ENCODE measurements at regions not wholly inside any gene's neighbourhood (a gene's known extent, or its start where the extent isn't known, plus 50 kb on each side); places are given as distances from the start of the nearest gene placed in this dataset.
"Not testable (repeated sequence)": the region's sequence is repeated elsewhere in the genome, so short reads cannot be mapped to it uniquely, and the experiment has no call there.

DNA sequence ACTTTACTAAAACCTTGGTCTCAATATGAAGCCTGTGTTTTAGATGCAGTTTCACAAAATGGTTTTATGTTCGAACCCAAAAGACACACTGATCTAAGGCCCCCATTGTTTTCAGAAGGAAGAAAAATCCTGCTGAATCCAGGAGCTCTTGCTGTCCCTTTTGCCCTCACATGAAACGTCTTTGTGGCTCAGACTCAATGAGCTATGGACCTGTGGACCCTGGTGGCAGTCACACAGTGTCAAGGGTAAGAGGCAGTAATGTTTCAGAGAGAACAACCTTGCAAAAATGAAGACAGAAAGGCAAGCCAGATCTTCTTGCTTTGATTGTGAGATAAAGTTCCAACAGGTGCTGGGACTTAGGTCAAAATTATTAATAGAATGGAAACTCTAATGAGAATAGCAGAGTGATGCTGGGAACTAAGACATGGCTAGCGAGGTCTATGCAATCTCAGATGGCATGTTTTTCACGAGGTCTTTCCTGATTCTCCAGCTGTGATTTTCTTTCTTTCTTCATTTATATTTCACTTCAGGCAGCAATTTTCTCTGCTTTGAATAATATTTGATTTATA lies 164.9 kb upstream of the SLC38A2 start:
- peaks cover 18% of the 10 kb centered on the region for H3K4me1 ChIP-seq (ENCODE audit: control insufficient read depth, extremely low read depth, insufficient read depth, low read length)

DNA sequence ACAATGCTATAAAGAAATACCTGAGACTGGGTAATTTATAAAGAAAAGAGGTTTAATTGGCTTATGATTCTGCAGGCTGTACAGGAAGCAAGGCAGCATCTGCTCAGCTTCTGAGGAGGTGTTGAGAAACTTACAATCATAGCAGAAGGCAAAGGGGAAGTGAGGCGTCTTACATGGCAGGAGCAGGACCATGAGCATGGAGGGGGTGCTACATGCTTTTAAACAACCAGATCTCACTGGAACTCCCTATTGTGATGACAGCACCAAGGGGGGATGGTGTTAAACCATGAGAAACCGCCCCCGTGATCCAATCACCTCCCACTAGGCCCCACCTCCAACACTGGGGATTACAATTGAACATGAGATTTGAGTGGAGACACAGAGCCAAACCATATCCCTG lies 163.7 kb upstream of the SLC38A2 start:
- H3K9me1 ChIP-seq (replicated peaks; ENCODE audit: control insufficient read depth, extremely low read depth, insufficient read depth, low read length); H3K9ac ChIP-seq (replicated peaks; ENCODE audit: extremely low read depth, insufficient read depth, low read length); H3K36me3 ChIP-seq (ENCODE audit: control insufficient read depth in 2 of 2, extremely low read depth in 1 of 2, insufficient read depth in 2 of 2, low read length in 2 of 2); H3K27ac ChIP-seq (ENCODE audit: insufficient read depth, low read depth, low read length); POLR2A ChIA-PET; H2AFZ ChIP-seq (ENCODE audit: low read depth, low read length); DNase-seq (ENCODE audit: low read depth, low spot score); H3K4me2 ChIP-seq (ENCODE audit: insufficient read depth, low read length); BruUV-seq (replicated peaks); H3K27me3 ChIP-seq (ENCODE audit: control insufficient read depth in 2 of 2, insufficient read depth in 2 of 2, low read length in 2 of 2); intact Hi-C loops (cut with micrococcal nuclease); H3K4me3 ChIP-seq (replicated peaks in 1 of 3; ENCODE audit: insufficient read depth in 1 of 3, low read depth in 1 of 3, low read length in 3 of 3); CTCF ChIA-PET; FAIRE-seq; H4K20me1 ChIP-seq (replicated peaks; ENCODE audit: control insufficient read depth, extremely low read depth, insufficient read depth, low read length); H3K9me3 ChIP-seq (replicated peaks; ENCODE audit: control insufficient read depth, insufficient read depth, low read length); H3K79me2 ChIP-seq (ENCODE audit: control insufficient read depth, insufficient read depth, low read length); dilution Hi-C loops (cut with MboI; ENCODE audit: extremely low pct_ligation_motif_present, low sequenced_read_pairs): not testable (repeated sequence)
- peaks cover 18% of the 10 kb centered on the region for H3K4me1 ChIP-seq (ENCODE audit: control insufficient read depth, extremely low read depth, insufficient read depth, low read length)

More for the DNA sequence above, 164.9 kb upstream of the SLC38A2 start:
- Histone ChIP-seq H2AFZ (ENCODE audit: low read depth, low read length) (no peak overlapping the region), H3K79me2 (ENCODE audit: control insufficient read depth, insufficient read depth, low read length) (no peaks in the 10 kb centered on the region), H3K9ac (replicated peaks; ENCODE audit: extremely low read depth, insufficient read depth, low read length) (no peak overlapping the region), H3K27me3 (ENCODE audit: control insufficient read depth in 2 of 2, insufficient read depth in 2 of 2, low read length in 2 of 2) (no peaks in the 10 kb centered on the region), H3K4me2 (ENCODE audit: insufficient read depth, low read length) (no peak overlapping the region), H3K27ac (ENCODE audit: insufficient read depth, low read depth, low read length) (no peak overlapping the region), H3K36me3 (ENCODE audit: control insufficient read depth in 2 of 2, extremely low read depth in 1 of 2, insufficient read depth in 2 of 2, low read length in 2 of 2) (no peaks in the 10 kb centered on the region), H3K9me1 (replicated peaks; ENCODE audit: control insufficient read depth, extremely low read depth, insufficient read depth, low read length) (no peaks in the 10 kb centered on the region), H4K20me1 (replicated peaks; ENCODE audit: control insufficient read depth, extremely low read depth, insufficient read depth, low read length) (no peaks in the 10 kb centered on the region), H3K4me3 (replicated peaks in 1 of 3; ENCODE audit: insufficient read depth in 1 of 3, low read depth in 1 of 3, low read length in 3 of 3) (no peak overlapping the region), H3K9me3 (replicated peaks; ENCODE audit: control insufficient read depth, insufficient read depth, low read length) (no peaks in the 10 kb centered on the region)
- CTCF ChIA-PET: interaction anchor here (1.1 kb wide), 1 partner anchor 18 kb away, joined by 3 read pairs; no protein-coding TSS in a partner anchor
- intact Hi-C loops (cut with micrococcal nuclease): no loop called here
- DNase-seq (ENCODE audit: low read depth, low spot score): no peak
- dilution Hi-C loops (cut with MboI; ENCODE audit: extremely low pct_ligation_motif_present, low sequenced_read_pairs): no loop called here
- POLR2A ChIA-PET: no interaction called here
- TF ChIP-seq POLR2A (IDR thresholded peaks at IDR 0.05; ENCODE audit: low read depth, low read length) (no peak), EZH2 (IDR thresholded peaks at IDR 0.05; ENCODE audit: borderline replicate concordance, low read depth, low read length, severe bottlenecking) (no peak), FOS (IDR thresholded peaks at IDR 0.05; ENCODE audit: borderline replicate concordance, insufficient read depth, low read length) (no peak), MYC (IDR thresholded peaks at IDR 0.05; ENCODE audit: low read depth, low read length) (no peak), GATA2 (IDR thresholded peaks at IDR 0.05; ENCODE audit: insufficient read depth, insufficient read length, low read depth, low read length) (no peak), JUN (IDR thresholded peaks at IDR 0.05; ENCODE audit: borderline replicate concordance, insufficient read depth, insufficient read length, low read depth) (no peak), POLR2AphosphoS5 (IDR thresholded peaks at IDR 0.05; ENCODE audit: insufficient read depth, low read depth, low read length) (no peak)
- TF ChIP-seq, protein P1, sequence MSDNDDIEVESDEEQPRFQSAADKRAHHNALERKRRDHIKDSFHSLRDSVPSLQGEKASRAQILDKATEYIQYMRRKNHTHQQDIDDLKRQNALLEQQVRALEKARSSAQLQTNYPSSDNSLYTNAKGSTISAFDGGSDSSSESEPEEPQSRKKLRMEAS (IDR thresholded peaks at IDR 0.05; ENCODE audit: insufficient read depth, insufficient read length): no peak
- TF ChIP-seq, protein P2, sequence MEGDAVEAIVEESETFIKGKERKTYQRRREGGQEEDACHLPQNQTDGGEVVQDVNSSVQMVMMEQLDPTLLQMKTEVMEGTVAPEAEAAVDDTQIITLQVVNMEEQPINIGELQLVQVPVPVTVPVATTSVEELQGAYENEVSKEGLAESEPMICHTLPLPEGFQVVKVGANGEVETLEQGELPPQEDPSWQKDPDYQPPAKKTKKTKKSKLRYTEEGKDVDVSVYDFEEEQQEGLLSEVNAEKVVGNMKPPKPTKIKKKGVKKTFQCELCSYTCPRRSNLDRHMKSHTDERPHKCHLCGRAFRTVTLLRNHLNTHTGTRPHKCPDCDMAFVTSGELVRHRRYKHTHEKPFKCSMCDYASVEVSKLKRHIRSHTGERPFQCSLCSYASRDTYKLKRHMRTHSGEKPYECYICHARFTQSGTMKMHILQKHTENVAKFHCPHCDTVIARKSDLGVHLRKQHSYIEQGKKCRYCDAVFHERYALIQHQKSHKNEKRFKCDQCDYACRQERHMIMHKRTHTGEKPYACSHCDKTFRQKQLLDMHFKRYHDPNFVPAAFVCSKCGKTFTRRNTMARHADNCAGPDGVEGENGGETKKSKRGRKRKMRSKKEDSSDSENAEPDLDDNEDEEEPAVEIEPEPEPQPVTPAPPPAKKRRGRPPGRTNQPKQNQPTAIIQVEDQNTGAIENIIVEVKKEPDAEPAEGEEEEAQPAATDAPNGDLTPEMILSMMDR (IDR thresholded peaks at IDR 0.05; ENCODE audit: extremely low read depth in 1 of 2, insufficient read depth in 1 of 2, low read depth in 1 of 2, low read length in 2 of 2): no peak
- FAIRE-seq: no peak
- BruUV-seq (replicated peaks): no TSS peak

All from endothelial cell of umbilical vein (primary cell).